Parathyroid adenoma (tissue), 2 donors: ENCODE measurements at regions not wholly inside any gene's neighbourhood (a gene's known extent, or its start where the extent isn't known, plus 50 kb on each side); places are given as distances from the start of the nearest gene placed in this dataset.
"Not testable (repeated sequence)": the region's sequence is repeated elsewhere in the genome, so short reads cannot be mapped to it uniquely, and the experiment has no call there.

Experiments used
- H2AFZ ChIP-seq: fragments of 300-600 bp; sonication (generic); one replicate; pipeline ENCODE4 v1.7.0; 2017; ENCODE audit warnings: antibody characterized with exemption, mild to moderate bottlenecking
- H3K27ac ChIP-seq: fragments of 300-600 bp; sonication (generic); one replicate; pipeline ENCODE4 v1.7.0; 2017
- H3K27me3 ChIP-seq: fragments of 300-600 bp; sonication (generic); one replicate; pipeline ENCODE4 v1.7.0; 2017; ENCODE audit warnings: low read length; ENCODE audit not compliant: control insufficient read depth, insufficient read depth
- H3K36me3 ChIP-seq: fragments of 300-600 bp; sonication (generic); one replicate; pipeline ENCODE4 v1.7.0; 2017; ENCODE audit warnings: low read length; ENCODE audit not compliant: control insufficient read depth, insufficient read depth
- H3K4me1 ChIP-seq: fragments of 300-600 bp; sonication (generic); one replicate; pipeline ENCODE4 v1.7.0; 2017; ENCODE audit warnings: control low read depth
- H3K4me2 ChIP-seq: fragments of 300-600 bp; sonication (generic); one replicate; pipeline ENCODE4 v1.7.0; 2017; ENCODE audit warnings: low read length
- H3K4me3 ChIP-seq: fragments of 300-600 bp; sonication (generic); one replicate; pipeline ENCODE4 v1.7.0; 2017; ENCODE audit warnings: low read depth, low read length
- H3K79me2 ChIP-seq: fragments of 300-600 bp; sonication (generic); one replicate; pipeline ENCODE4 v1.7.0; 2017; ENCODE audit warnings: control low read depth
- H3K9ac ChIP-seq: fragments of 300-600 bp; sonication (generic); one replicate; pipeline ENCODE4 v1.7.0; 2017; ENCODE audit warnings: mild to moderate bottlenecking
- H3K9me3 ChIP-seq: fragments of 300-600 bp; sonication (generic); one replicate; pipeline ENCODE4 v1.7.0; 2017; ENCODE audit warnings: low read length; ENCODE audit not compliant: control insufficient read depth
- TF ChIP-seq, protein P1 (sequence below): fragments of 300-600 bp; sonication (generic); IDR thresholded peaks from one replicate; pipeline ENCODE4 v1.7.0; 2017; ENCODE audit warnings: antibody characterized with exemption, mild to moderate bottlenecking
- donor health status: primary hyperparathyroidism.

DNA sequence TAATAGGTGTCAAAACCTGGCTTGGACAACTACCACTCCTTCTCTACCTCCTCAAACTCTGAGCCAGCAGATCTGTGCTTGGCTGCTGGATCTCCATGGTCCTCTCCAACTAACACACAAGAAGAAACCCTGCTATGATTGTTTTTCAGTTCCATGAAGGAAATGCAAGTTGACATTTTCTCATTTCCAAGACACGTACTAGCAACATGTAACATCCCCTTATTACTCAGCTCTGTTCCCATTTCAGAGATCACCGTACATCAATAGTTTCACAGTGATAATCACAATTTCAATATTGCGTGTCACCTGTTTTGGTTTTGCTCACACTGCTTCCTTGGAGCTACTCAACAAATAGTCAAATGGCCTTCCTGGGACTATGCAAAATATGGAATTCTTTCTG is 544.6 kb upstream of the DEFB115 start:
- not testable (repeated sequence) for H3K36me3 ChIP-seq, H3K27me3 ChIP-seq, H2AFZ ChIP-seq, H3K9me3 ChIP-seq, H3K4me2 ChIP-seq, H3K79me2 ChIP-seq, H3K27ac ChIP-seq, H3K9ac ChIP-seq, H3K4me1 ChIP-seq, H3K4me3 ChIP-seq

DNA sequence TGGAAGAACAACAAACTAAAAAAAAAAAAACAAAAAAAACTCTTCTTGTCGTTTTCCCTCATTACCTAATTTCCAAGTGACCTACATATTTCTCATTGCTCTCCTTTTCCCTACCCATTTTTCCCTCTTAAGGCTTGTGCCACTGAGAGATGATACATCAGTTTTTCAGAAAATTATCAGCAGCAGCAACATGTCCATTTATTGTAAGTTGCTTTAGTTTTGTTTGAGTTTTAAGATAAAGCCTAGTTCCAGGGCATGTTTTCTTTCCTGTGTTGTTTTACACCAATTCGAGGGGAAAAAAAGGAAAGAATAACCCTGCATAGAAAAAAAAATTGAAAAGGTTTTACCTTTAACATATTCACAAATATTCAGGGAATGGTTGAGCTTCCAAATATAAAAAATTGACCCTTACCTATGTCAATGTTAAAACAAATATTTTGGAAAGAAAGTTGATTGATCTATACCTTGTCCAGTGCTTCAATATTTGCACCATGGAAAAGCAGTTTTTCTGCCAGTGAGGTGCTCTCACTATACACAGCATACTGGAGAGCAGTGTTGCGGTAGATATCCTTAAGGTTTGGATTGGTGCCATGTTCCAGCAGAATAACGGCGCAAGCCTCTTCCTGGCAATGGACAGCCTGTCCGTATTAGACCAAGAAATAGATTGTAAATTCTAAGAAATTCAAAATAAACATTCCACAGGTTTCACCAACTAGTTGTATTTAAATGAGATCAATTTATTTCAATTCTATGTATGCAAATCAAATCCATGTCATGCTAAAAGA is 537.9 kb upstream of the DEFB115 start:
- not testable (repeated sequence) for H3K36me3 ChIP-seq, H3K79me2 ChIP-seq, H3K9ac ChIP-seq, H3K9me3 ChIP-seq, H2AFZ ChIP-seq, H3K4me1 ChIP-seq, H3K27me3 ChIP-seq
- H3K4me3 ChIP-seq = peak overlapping the region; percentile 31
- H3K4me2 ChIP-seq = peak overlapping the region; percentile 38
- H3K27ac ChIP-seq = peak overlapping the region; percentile 39

DNA sequence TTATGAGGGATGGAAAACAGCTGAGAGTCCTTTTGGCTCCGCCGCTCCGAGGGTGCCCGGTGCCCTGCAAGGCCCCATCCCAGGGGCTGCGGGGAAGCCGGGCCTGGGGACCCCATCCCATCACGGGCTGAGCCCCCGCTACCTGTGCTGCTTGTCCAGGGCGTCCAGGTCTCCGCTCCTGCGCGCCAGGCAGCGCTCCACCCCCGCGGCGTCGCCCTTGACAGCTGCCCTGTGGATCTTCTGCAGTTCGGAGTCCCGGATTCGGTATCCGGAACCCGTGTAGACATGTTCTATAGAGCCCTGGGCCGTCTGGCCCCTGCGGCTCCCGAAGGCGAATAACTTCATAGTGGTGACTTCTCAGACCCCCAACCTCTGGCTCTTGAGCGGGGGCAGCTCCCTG is 534.0 kb upstream of the DEFB115 start:
- Histone ChIP-seq H3K27ac (peak overlapping the region; percentile 66), H3K4me3 (peak overlapping the region; percentile 46)
- not testable (repeated sequence) for H3K4me1 ChIP-seq

DNA sequence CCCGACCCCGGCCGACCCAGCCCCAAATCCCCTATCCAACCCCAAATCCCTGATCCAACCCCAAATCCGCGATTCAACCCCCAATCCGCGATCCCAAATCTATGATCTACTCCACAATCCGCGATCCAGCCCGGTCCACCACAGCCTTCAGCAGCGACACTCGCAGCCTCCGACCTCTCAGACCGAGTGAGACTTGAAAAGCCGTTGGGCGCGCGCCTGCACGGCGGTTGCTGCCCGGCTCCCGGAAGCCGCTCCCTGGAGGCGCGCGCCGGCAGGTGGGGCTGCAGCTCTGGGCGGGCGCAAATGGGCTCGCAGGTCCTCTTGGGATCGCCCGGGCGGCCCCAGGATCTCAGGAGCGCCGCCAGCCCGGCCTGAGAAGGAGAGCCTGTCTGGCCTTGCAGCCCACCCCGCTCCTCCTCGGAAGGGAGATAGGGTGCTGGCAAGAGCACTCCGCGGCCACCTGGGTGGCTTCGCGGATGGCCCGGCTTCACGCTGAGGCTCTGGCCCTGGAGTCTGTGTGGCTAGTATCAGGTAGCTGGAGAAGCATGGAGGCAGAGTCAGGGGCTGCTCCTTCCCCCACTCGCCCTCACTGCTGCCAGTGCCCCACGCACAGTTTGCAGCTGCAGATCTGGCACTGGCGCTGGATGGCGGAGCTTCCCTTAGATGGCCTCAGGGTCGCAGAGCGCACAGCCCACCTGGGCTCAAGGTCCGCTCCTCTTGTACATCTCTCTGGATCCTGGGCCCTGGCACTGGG is 533.4 kb upstream of the DEFB115 start:
- not testable (repeated sequence) for H3K27me3 ChIP-seq, H3K9me3 ChIP-seq, H3K79me2 ChIP-seq, H3K9ac ChIP-seq, H3K4me1 ChIP-seq, H3K36me3 ChIP-seq
- TF ChIP-seq, protein P1, sequence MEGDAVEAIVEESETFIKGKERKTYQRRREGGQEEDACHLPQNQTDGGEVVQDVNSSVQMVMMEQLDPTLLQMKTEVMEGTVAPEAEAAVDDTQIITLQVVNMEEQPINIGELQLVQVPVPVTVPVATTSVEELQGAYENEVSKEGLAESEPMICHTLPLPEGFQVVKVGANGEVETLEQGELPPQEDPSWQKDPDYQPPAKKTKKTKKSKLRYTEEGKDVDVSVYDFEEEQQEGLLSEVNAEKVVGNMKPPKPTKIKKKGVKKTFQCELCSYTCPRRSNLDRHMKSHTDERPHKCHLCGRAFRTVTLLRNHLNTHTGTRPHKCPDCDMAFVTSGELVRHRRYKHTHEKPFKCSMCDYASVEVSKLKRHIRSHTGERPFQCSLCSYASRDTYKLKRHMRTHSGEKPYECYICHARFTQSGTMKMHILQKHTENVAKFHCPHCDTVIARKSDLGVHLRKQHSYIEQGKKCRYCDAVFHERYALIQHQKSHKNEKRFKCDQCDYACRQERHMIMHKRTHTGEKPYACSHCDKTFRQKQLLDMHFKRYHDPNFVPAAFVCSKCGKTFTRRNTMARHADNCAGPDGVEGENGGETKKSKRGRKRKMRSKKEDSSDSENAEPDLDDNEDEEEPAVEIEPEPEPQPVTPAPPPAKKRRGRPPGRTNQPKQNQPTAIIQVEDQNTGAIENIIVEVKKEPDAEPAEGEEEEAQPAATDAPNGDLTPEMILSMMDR = peak; percentile 43
- peak overlapping the region; percentile 88 for H2AFZ ChIP-seq
- peak overlapping the region; percentile 66 for H3K27ac ChIP-seq
- H3K4me2 ChIP-seq = peak overlapping the region; percentile 62
- H3K4me3 ChIP-seq = peak overlapping the region; percentile 46

More for the DNA sequence above, 534.0 kb upstream of the DEFB115 start:
- peak overlapping the region; percentile 88 for H2AFZ ChIP-seq
- peak overlapping the region; percentile 62 for H3K4me2 ChIP-seq
- not testable (repeated sequence) for H3K9me3 ChIP-seq, H3K27me3 ChIP-seq, H3K79me2 ChIP-seq, H3K36me3 ChIP-seq
- H3K9ac ChIP-seq = peak overlapping the region; percentile 19

DNA sequence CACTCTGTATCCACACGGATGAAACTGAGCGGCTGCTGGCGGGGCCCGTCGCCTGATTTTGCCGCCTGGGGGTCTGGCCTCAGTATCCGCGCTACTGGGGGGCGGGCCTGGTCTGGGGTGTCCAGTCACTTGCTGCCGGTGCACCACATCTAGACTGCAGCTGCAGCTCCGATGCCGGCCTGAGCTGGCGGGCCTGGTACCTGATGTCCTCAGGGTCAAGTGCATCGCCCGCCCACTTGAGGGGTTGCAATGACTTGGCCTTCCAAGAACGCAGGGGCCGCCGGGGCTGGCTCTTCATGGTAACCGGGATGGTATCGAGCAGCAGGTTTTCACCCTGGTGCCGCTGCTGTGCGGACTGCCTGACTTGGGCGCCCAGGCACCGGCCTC is 532.8 kb upstream of the DEFB115 start:
- not testable (repeated sequence) for H3K27me3 ChIP-seq, H3K9ac ChIP-seq, H3K4me1 ChIP-seq, H3K9me3 ChIP-seq, H3K36me3 ChIP-seq, H3K79me2 ChIP-seq
- Histone ChIP-seq H3K4me2 (peak overlapping the region; percentile 62), H3K4me3 (peak overlapping the region; percentile 46), H2AFZ (peak overlapping the region; percentile 88), H3K27ac (peak overlapping the region; percentile 66)

DNA sequence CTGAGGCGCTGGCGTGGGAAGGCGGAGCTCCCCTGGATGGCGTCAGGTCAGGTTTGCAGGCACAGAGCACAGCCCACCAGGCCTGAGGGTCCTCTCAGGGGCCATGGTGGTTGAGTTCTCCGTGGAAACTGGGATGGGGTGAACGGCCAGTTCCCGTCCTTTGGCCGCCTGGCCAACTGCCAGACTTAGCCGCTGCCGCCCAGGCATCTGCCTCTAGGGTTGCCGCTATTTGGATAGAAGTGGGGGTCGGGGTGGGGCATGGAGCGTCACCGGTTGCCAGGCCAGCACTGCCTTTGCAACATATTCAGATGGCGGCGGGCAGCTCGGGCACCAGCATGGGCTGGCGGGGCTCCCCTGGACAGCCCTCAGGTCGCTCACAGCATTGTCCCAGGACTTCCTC is 532.3 kb upstream of the DEFB115 start:
- not testable (repeated sequence) for H3K27ac ChIP-seq, H3K9ac ChIP-seq, H3K9me3 ChIP-seq, H3K27me3 ChIP-seq, H3K4me3 ChIP-seq, H3K4me2 ChIP-seq, H3K36me3 ChIP-seq, H3K4me1 ChIP-seq, H3K79me2 ChIP-seq
- H2AFZ ChIP-seq = peak overlapping the region; percentile 88

DNA sequence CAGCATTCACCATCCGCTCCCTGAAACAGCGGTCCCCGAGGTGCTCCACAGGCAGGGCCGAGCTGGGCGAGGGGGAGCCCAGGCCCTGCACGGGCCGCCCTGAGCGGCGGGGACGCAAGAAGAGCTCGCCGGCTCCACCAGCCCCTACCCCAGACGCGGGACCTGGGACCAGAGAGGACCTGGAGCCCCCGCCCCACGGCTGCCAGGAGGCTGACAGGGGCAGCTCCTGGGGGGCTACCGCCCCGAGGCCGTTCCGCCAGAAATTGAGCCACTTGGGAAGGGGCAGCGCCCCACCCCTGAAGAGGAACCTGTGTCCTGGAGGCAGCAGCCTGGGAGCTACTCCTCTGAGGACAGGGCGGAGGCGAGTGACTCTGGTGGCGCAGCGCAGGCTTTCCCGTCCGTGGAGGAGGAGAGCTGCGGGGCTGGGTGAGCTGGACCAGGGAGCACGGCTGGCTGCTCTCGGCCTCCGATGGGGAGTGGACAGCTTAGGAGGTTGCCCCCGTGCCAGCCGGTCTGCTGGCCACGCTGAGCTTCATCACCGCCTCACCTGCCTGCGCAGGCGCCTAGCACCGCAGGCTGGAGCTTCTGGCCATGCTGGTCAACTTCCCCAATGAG is 529.1 kb upstream of the DEFB115 start:
- H3K4me3 ChIP-seq, H3K4me1 ChIP-seq, H2AFZ ChIP-seq, H3K27ac ChIP-seq, H3K9me3 ChIP-seq, H3K4me2 ChIP-seq, H3K27me3 ChIP-seq, H3K36me3 ChIP-seq, H3K79me2 ChIP-seq, H3K9ac ChIP-seq: not testable (repeated sequence)
